Esophagus mucosa (tissue), 1 donor: ENCODE measurements at regions not wholly inside any gene's neighbourhood (a gene's known extent, or its start where the extent isn't known, plus 50 kb on each side); places are given as distances from the start of the nearest gene placed in this dataset.

Experiments used
- ATAC-seq: fragments of 200-7000 bp; cut with Tn5 transposase; one replicate; pipeline ENCODE4 v1.9.1; 2020
- donor health status: DM: yes; HTN: yes; CAD: no.

DNA sequence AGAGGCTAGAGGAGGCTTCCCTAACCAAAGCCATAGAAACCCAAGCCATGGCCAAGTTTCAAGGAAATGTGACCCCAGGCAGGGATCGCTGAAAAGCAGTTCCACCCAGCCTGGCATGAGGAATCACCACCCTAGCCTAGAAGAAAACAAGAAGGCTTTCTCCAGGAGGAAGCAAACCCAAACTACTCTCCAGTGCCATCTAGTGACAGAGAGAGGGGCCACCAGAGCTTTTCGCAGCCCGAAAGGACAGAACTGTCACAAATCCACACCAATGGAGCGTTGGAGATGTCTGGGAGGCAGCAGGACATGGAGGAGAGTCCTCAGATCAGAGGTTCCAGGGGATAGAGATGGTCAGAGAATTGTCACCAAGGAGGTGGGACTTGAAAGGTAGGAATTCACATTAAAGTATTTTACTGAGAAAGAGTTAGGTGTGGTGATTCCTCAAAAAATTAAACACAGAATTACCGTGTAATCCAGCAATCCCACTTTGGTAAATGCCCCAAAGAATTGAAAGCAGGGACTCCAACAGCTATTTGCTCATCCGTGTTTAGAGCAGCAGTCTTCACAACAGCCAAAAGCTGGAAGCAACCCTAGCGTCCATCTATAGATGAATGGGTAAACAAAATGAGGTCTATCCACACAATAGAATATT, 67.3 kb upstream of the NUP50 start:
- ATAC-seq, result peak; percentile 70

DNA sequence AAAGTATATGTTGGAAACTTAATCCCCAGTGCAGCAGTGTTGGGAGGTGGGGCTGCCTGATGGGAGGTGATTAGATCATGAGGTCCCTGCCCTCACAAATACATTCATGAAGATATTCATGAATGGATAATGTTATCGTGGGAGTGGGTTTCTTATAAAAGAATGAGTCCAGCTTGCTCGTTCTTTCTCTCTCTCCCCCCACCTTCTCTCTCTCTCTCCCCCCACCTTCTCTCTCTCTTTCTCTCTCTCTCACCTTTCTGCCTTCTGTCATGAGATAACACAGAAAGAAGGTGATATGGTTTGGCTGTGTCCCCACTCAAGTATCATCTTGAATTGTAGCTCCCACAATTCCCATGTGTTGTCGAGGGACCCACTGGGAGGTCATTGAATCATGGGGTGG, 66.7 kb upstream of the NUP50 start:
- no peak for ATAC-seq

DNA sequence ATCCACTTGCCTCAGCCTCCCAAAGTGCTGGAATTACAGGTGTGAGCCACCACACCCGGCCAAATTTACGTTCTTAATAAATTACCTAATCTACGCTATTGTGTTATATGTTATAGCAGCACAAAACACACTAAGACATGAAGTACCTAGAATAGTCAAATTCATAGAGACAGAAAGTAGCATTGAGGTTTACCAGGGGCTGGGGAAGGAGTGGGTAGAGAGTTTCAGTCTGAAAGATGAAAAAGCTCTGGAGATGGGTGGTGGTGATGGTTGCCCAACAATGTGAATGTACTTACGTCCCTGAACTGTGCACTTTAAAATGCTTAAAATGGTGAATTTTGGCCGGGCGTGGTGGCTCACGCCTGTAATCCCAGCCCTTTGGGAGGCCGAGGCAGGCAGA, 65.7 kb upstream of the NUP50 start:
- ATAC-seq, result no peak

DNA sequence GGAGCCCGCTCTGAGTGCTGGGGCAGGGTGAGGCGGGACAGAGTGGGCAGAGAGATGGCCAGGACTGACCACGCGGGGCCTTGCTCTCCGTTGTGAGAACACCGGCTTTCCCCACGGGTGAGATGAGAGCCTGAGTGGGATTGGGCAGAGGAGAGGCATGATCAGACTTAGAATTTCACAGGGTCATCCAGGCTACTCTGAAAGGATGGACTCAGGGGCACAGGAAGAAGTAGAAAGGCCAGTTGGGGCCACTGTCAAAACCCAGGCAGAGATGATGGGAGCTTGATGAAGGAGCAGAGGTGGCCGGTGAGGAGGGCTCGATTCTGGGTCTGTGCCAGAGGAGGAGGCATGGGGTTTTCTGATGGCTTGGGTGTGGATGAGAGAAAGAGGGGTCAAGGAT, 63.8 kb upstream of the NUP50 start:
- ATAC-seq, result no peak

DNA sequence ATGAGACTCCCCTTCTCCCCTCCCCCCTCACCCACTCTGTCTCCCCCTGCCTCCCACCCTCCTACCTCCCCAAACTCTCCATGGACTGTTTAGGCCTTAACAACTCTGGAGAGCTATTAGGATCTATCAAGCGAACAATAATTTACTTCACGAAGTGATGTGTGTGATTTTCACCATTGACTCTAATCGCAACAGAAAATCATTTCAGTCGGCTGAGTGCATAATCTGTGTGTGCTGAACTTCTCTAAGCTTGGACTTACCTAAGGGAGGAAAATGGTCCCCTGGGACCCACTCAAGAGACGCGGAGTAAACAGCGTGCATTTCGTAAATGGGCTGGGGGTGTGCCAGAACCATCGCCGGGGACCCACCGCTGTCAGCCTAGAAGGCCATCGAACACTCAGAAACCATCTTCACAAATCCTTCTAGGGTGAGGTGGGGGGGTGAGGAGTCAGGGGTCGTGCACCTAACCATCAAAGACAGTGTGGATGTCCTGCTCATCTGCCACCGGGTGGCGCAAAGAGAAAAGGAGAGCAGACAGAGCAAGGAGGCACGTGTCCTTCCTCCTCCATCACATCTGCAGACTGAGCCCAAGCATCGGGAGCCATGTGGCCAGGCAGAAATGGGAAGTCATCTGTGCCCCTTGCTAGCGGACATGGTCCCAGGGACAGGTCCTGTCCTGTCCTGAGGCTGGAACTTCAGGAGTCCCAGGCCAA, 62.1 kb upstream of the NUP50 start:
- ATAC-seq, result peak; percentile 44

DNA sequence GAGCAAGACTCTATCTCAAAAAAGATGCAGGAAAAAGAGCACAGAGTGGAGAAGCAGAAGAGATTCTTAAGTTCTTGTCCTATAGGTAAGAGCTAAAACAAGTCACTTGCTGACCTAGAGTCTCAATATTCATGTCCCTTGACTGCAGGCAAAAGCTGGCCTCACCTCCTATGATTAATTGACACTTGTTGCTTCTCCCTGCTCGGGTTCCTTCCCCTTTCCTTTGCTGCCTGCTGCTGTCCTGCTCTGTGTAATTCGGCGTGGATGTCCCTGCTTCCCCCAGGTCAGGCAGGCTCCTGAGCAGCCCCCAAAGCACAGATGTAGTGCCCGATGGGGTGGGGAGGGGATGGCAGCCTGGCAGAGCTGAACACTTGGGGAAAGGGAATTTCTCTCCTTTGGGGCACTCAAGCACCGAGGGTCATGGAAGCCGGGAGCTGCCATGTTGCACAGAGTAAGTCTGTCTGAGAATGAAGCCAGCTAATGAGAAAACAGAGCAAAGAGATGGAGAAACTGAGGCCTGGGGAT, 60.8 kb upstream of the NUP50 start:
- no peak for ATAC-seq

DNA sequence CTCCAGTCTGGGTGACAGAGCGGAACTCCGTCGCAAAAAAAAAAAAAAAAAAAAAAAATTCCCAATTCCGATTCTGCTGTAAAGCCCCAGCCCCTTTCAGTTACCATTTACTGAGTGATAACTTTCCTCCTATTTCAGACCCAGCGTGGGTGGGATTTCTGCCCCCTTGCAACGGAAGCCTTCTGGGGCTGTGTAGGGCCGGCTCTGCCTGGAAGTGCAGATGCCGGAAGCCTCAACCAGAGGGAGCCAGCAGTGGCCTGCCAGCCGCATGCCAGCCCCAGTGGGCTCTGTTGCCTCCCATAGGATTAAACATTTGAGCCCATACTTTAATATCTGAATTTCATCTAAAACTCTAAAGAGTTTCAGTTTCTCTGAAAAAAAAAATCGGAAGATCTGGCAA, 60.0 kb upstream of the NUP50 start:
- no peak for ATAC-seq

DNA sequence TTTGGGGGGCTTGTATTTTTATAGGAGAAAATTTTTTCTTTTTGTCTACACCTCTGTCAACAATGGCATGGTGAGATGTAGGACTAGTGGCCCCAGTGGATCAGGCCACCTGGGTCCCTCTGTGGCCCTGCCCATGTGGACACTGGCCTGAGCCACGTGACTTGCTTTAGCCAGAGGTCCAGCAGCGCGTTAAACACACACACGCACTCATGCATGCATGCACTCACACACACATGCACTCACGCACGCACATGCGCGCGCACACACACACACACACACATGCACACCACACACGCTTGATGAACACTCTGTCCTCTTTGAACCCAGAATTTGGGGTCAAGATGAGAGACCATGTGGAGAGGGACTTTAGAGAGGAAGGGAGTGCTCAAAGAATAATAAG, 59.4 kb upstream of the NUP50 start:
- ATAC-seq, result no peak

DNA sequence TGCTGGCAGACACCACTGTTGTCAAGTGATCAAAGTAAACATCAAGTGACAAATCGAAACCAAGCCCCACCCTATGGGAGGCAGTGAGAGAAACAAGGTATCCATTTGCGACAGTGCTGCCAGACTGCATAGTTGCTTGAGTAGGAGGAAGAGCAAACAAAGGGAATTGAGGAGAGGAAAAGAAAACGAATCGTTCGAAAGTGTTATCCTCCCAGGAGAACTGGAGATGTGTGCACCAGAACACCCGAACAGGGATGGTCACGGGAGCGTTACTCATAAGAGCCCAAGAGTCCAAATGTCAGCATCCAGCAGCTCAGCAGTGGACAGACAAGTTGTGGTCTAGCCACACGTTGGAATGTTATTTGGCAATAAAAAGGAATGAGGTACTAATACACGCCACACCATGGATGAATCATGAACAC, 58.4 kb upstream of the NUP50 start:
- peak; percentile 79 for ATAC-seq

DNA sequence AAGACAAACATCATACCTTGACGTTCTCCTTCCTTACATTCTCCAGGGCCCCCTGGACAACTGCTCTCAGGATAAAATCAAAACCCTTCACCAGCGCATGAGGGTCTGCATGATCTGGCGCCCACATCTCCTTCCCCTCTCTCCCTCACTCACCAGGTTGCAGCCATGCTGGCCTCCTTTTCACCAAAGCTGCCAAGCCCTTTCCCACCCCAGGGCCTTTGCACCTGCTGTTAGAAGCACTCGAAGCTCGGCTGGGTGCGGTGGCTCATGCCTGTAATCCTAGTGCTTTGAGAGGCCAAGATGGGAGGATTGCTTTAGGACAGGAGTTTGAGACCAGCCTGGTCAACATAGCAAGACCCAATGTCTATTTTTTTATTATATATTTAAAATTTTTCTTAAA, 56.1 kb upstream of the NUP50 start:
- no peak for ATAC-seq

DNA sequence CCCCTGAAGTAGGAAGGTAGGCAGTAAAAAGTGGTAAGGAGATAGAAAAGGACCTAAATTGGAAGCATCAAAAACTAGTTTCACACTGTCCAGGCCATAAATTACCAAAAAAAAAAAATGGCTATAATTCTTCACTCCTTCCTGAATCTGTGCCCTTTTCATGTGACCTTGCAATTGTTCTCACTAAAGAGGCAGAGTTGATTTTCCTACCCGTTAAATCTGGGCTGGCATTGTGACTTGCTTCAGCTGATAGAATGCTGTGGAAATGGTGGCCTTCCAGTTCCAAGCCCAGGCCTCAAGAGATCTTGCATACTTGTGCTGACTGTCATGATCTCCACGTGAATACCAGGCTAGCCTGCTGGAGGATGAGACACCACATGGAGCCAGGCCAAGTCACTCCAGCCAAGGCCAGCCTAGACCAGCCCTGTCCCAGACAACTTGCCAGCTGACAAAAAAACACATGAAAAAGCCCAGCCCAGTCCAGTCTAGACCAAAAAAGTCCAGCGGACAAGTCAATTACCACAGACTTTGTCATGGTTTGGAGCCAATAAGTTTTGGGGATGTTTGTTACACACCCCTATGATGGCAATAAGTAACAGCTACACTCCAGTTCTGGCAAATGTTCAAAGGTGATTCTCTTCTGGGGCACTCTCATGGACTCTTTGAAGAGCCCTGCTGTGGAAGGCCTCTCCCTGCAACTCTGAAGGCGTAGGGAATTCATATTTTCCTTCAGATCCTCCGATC, 51.4 kb upstream of the NUP50 start:
- ATAC-seq, result peak; percentile 83
